ENCODE measurements at regions not wholly inside any gene's neighbourhood (a gene's known extent, or its start where the extent isn't known, plus 50 kb on each side); places are given as distances from the start of the nearest gene placed in this dataset.

GRCh38 chr6:79864421-79864820 is 82.9 kb downstream of the ELOVL4 start:
- H3K27me3 Mint-ChIP-seq (ENCODE audit: low read depth), result no peaks in the 10 kb centered on the region
- peaks cover 14% of the 10 kb centered on the region for H3K4me1 Mint-ChIP-seq
- no peak for TF ChIP-seq CTCF (conservative IDR thresholded peaks at IDR 0.05)
- no peaks in the 10 kb centered on the region for H3K9me3 Mint-ChIP-seq
- H3K36me3 Mint-ChIP-seq (ENCODE audit: low read depth), result no peaks in the 10 kb centered on the region
- no peak overlapping the region for H3K4me3 Mint-ChIP-seq
- no peak for DNase-seq (ENCODE audit: low read depth, low spot score)
- H3K27ac Mint-ChIP-seq (ENCODE audit: unreplicated experiment), result no peak overlapping the region

DNA sequence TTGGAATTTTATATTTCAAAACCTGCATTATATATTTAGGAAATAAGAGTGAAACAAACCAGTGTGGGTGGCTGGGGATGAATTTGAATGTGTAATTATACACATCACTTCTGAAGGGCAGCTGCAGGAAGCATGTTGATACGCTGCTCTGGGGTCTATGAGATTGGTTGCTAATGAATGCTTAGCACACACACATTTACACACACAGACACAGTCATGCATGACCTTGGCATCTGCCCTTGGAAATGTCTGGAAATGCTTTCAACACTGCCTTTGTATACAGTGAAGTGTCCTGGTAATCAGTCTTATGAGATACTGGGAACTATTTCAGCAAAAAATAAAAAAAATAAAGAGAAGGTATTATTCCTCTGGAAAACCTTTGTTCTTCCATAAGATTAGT is 83.4 kb downstream of the ELOVL4 start:
- Mint-ChIP-seq H3K27ac (ENCODE audit: unreplicated experiment) (no peak overlapping the region), H3K9me3 (peaks cover 1% of the 10 kb centered on the region), H3K27me3 (ENCODE audit: low read depth) (no peaks in the 10 kb centered on the region), H3K36me3 (ENCODE audit: low read depth) (no peaks in the 10 kb centered on the region), H3K4me1 (peaks cover 13% of the 10 kb centered on the region), H3K4me3 (no peak overlapping the region)
- TF ChIP-seq CTCF (conservative IDR thresholded peaks at IDR 0.05), result no peak
- DNase-seq (ENCODE audit: low read depth, low spot score), result no peak

DNA sequence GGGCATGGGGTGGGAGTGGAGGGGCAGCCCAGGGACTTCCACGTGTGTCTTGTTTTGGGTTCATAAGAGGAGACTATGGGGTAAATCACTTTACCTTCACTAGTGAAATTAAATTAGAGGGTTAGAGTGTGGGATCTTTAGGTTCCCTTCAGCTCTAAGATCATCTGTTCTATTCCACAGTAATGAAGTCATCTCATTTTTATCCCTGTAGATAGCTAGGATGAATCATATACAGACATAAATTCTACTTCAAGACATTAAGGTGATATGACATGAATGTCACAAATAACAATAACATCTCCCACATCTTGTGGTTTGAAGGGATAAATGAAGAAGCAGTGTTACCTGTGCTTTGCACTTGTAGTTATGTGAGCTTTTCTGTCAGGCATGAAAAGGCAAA is 83.8 kb downstream of the ELOVL4 start:
- no peak overlapping the region for H3K27ac Mint-ChIP-seq (ENCODE audit: unreplicated experiment)

GRCh38 chr6:79862711-79863110 is 84.6 kb downstream of the ELOVL4 start:
- Mint-ChIP-seq H3K36me3 (ENCODE audit: low read depth) (no peaks in the 10 kb centered on the region), H3K27me3 (ENCODE audit: low read depth) (no peaks in the 10 kb centered on the region), H3K27ac (ENCODE audit: unreplicated experiment) (no peak overlapping the region), H3K4me3 (no peak overlapping the region), H3K9me3 (peaks cover 5% of the 10 kb centered on the region), H3K4me1 (peaks cover 7% of the 10 kb centered on the region)
- TF ChIP-seq CTCF (conservative IDR thresholded peaks at IDR 0.05), result no peak
- no peak for DNase-seq (ENCODE audit: low read depth, low spot score)

More for the DNA sequence above, 83.8 kb downstream of the ELOVL4 start:
- peaks cover 14% of the 10 kb centered on the region for H3K4me1 Mint-ChIP-seq
- no peaks in the 10 kb centered on the region for H3K36me3 Mint-ChIP-seq (ENCODE audit: low read depth)
- no peak for DNase-seq (ENCODE audit: low read depth, low spot score)
- TF ChIP-seq CTCF (conservative IDR thresholded peaks at IDR 0.05), result no peak
- no peaks in the 10 kb centered on the region for H3K27me3 Mint-ChIP-seq (ENCODE audit: low read depth)
- H3K9me3 Mint-ChIP-seq, result peaks cover 5% of the 10 kb centered on the region
- H3K4me3 Mint-ChIP-seq, result no peak overlapping the region

- H3K27ac Mint-ChIP-seq (ENCODE audit: unreplicated experiment), result no peak overlapping the region
Observed at GRCh38 chr6:79862126-79862525, 85.2 kb downstream of the ELOVL4 start.

More at GRCh38 chr6:79862126-79862525, 85.2 kb downstream of the ELOVL4 start:
- Mint-ChIP-seq H3K4me3 (no peak overlapping the region), H3K9me3 (peaks cover 5% of the 10 kb centered on the region), H3K4me1 (peaks cover 7% of the 10 kb centered on the region), H3K36me3 (ENCODE audit: low read depth) (no peaks in the 10 kb centered on the region), H3K27me3 (ENCODE audit: low read depth) (no peaks in the 10 kb centered on the region)
- no peak for DNase-seq (ENCODE audit: low read depth, low spot score)
- TF ChIP-seq CTCF (conservative IDR thresholded peaks at IDR 0.05), result no peak

Measured in neural crest cell (in vitro differentiated cells).